ENCODE measurements at regions not wholly inside any gene's neighbourhood (a gene's known extent, or its start where the extent isn't known, plus 50 kb on each side); places are given as distances from the start of the nearest gene placed in this dataset.

GRCh38 chr2:59004621-59005020 is 763.5 kb upstream of the FANCL start:
- TF ChIP-seq, protein P1, sequence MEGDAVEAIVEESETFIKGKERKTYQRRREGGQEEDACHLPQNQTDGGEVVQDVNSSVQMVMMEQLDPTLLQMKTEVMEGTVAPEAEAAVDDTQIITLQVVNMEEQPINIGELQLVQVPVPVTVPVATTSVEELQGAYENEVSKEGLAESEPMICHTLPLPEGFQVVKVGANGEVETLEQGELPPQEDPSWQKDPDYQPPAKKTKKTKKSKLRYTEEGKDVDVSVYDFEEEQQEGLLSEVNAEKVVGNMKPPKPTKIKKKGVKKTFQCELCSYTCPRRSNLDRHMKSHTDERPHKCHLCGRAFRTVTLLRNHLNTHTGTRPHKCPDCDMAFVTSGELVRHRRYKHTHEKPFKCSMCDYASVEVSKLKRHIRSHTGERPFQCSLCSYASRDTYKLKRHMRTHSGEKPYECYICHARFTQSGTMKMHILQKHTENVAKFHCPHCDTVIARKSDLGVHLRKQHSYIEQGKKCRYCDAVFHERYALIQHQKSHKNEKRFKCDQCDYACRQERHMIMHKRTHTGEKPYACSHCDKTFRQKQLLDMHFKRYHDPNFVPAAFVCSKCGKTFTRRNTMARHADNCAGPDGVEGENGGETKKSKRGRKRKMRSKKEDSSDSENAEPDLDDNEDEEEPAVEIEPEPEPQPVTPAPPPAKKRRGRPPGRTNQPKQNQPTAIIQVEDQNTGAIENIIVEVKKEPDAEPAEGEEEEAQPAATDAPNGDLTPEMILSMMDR (conservative IDR thresholded peaks at IDR 0.05; ENCODE audit: low read length): no peak
- no peak overlapping the region for H3K4me3 ChIP-seq (ENCODE audit: low read length)
- no peak for DNase-seq (ENCODE audit: low read depth)

GRCh38 chr2:59000796-59001195 is 759.7 kb upstream of the FANCL start:
- H3K4me3 ChIP-seq (ENCODE audit: low read length): no peak overlapping the region
- no peak for DNase-seq (ENCODE audit: low read depth)
- TF ChIP-seq, protein P1 (conservative IDR thresholded peaks at IDR 0.05; ENCODE audit: low read length): no peak

DNA sequence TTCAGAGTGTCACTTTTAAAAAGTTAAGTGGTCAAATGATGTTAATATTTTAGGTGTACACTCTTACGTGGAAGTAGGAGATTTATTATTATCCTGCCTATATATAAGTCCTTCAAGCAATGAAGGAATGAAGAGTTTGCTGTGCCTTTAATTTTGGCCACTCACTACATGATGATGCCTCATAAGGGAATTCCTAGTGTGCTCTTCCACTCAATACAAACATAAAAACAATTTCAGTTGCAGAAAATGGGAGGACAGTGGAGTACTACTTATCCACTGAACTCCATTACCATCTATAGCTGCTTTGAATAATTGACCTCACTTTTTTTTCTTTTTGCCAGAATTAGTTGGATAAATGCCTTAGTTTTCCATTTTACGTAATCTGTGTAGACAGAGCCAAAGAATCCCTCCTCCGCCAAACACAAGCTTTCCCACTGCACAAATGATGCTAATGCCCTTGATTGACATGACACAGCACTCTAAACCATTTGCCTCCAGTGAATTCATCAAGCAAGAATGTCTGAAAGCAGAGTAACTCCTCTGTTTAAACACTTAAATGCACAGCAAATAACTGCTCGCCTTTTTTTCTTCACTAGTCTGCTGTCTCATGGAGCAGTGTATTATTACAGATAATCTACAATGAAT is 751.1 kb upstream of the FANCL start:
- H3K4me3 ChIP-seq (ENCODE audit: low read length): no peak overlapping the region
- TF ChIP-seq, protein P1 (conservative IDR thresholded peaks at IDR 0.05; ENCODE audit: low read length): no peak
- DNase-seq (ENCODE audit: low read depth): no peak

DNA sequence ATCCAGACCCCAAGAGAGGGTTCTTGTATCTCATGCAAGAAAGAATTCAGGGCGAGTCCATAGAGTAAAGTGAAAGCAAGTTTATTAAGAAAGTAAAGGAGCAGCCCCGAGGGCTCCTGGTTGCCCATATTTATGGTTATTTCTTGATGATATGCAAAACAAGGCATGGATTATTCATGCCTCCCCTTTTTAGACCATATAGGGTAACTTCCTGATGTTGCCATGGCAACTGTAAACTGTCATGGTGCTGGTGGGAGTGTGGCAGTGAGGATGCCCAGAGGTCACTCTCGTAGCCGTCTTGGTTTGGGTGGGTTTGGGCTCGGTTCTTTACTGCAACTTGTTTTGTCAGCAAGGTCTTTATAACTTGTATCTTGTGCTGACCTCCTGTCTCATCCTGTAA is 750.2 kb upstream of the FANCL start:
- DNase-seq (ENCODE audit: low read depth): no peak
- TF ChIP-seq, protein P1 (conservative IDR thresholded peaks at IDR 0.05; ENCODE audit: low read length): no peak
- H3K4me3 ChIP-seq (ENCODE audit: low read length): no peak overlapping the region

GRCh38 chr2:58985541-58985940 is 744.4 kb upstream of the FANCL start:
- H3K4me3 ChIP-seq (ENCODE audit: low read length): no peak overlapping the region
- no peak for DNase-seq (ENCODE audit: low read depth)
- TF ChIP-seq, protein P1 (conservative IDR thresholded peaks at IDR 0.05; ENCODE audit: low read length): no peak

- H3K4me3 ChIP-seq (ENCODE audit: low read length): no peak overlapping the region
- DNase-seq (ENCODE audit: low read depth): no peak
- TF ChIP-seq, protein P1 (conservative IDR thresholded peaks at IDR 0.05; ENCODE audit: low read length): no peak
Measured at GRCh38 chr2:58984731-58985130, 743.6 kb upstream of the FANCL start.

DNA sequence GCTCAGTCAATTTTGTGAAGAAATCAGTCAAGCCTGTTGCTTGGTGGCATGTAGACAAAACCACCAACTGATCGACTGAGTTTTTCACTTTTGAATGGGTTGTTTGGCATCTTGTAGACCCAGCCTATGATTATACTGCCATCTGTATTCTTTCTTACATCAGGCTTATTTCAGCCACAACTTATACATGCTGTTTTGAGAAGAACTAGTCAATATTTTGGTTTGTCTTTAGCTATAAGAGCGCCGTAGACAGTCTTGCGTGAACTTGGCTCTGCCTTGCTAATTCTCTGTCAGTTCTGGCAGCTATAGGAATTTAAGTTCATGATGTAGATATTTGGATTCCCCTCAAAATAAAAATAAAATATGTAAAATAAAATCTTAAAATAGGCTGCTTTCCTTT is 742.0 kb upstream of the FANCL start:
- DNase-seq (ENCODE audit: low read depth): no peak
- TF ChIP-seq, protein P1 (conservative IDR thresholded peaks at IDR 0.05; ENCODE audit: low read length): no peak
- no peak overlapping the region for H3K4me3 ChIP-seq (ENCODE audit: low read length)
